Astrocyte of the cerebellum (primary cell): ENCODE measurements at regions not wholly inside any gene's neighbourhood (a gene's known extent, or its start where the extent isn't known, plus 50 kb on each side); places are given as distances from the start of the nearest gene placed in this dataset.

Experiments used
- DNase-seq: peaks from one replicate; pipeline ENCODE4 v3.0.0-alpha.2; 2011; ENCODE audit warnings: low read depth
- H3K4me3 ChIP-seq: 2 replicates; pipeline ENCODE4 v1.5.1; 2011; ENCODE audit warnings: mild to moderate bottlenecking, low read depth, low read length, moderate library complexity
- in situ Hi-C: cut with HindIII; loops from 2 replicates; pipeline ENCODE4 v1.10.0; 2017; ENCODE audit warnings: low sequenced_read_pairs
- TF ChIP-seq, protein P1 (sequence below): IDR thresholded peaks from 2 replicates; pipeline ENCODE4 v1.5.1; 2012; ENCODE audit warnings: low read length, low read depth, moderate library complexity, mild to moderate bottlenecking; ENCODE audit errors: missing control alignments

DNA sequence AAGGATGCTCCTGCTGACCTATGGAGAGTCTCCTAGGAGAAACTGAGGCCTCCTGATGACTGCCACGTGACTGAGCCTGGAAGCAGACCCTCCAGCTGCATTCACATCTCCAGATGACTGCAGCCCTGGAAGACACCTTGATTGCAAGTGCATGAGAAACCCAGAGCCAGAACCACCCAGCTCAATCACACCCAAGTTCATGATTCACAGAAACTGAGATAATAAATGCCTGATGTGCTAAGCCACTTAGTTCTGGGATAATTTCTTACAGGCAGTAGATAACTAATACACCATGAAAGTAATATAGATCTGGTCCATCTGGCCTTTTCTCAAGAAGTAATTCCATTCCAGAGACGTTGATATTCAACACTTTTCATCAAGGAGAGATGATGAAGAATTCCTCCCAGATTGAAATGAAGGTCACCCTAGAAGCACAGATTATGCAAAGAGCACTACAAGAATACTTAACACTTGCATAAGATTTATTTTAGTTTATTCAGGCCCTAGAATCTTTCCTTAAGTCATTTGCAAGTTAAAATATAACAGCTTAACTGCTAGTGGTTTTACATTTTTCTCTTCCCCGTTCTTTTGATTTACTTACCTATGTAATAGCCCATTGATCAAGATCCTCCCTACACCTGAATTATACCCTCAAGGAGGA, 208.2 kb upstream of the INHBA start:
- TF ChIP-seq, protein P1, sequence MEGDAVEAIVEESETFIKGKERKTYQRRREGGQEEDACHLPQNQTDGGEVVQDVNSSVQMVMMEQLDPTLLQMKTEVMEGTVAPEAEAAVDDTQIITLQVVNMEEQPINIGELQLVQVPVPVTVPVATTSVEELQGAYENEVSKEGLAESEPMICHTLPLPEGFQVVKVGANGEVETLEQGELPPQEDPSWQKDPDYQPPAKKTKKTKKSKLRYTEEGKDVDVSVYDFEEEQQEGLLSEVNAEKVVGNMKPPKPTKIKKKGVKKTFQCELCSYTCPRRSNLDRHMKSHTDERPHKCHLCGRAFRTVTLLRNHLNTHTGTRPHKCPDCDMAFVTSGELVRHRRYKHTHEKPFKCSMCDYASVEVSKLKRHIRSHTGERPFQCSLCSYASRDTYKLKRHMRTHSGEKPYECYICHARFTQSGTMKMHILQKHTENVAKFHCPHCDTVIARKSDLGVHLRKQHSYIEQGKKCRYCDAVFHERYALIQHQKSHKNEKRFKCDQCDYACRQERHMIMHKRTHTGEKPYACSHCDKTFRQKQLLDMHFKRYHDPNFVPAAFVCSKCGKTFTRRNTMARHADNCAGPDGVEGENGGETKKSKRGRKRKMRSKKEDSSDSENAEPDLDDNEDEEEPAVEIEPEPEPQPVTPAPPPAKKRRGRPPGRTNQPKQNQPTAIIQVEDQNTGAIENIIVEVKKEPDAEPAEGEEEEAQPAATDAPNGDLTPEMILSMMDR = no peak
- in situ Hi-C loops = no loop called here
- no peak overlapping the region for H3K4me3 ChIP-seq
- DNase-seq = no peak

DNA sequence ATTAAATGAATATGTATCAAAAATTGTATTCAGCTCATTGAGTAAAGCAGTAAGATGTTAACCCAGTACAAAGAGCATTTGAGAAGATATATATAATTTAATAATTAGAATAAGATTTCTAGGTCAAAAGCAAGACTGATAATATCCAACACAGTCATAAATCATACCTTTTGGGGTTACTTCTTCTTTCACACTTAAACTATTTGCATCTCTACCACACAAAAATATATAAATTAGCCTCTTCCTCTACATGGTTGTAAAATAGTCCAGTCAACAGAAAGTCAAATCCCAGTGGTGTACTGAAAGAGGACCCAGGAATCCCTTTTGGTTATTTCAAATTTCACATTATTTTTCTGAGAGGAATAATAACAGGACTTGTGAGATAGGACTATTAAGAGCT, 204.6 kb upstream of the INHBA start:
- TF ChIP-seq, protein P1 = no peak
- DNase-seq = no peak
- in situ Hi-C loops = no loop called here
- H3K4me3 ChIP-seq = no peak overlapping the region

DNA sequence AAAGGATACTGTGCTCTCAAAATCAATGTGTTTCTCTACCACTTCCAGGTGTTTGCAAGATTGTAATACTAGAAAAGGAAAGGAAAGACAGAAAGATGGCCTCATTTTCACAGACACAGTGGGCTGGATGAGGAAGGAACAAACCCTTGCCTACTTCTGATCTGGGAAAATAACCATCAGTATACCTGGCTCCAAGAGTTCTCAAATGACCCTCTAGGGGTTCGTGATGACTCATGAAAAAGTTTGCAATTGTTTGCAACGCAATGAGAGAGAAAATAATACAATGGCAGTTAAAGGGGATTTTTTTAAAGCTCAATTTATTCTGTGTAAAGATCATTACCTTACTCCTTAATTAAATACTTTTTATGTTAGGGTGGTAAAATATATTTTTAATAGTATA, 197.6 kb upstream of the INHBA start:
- TF ChIP-seq, protein P1 = no peak

DNA sequence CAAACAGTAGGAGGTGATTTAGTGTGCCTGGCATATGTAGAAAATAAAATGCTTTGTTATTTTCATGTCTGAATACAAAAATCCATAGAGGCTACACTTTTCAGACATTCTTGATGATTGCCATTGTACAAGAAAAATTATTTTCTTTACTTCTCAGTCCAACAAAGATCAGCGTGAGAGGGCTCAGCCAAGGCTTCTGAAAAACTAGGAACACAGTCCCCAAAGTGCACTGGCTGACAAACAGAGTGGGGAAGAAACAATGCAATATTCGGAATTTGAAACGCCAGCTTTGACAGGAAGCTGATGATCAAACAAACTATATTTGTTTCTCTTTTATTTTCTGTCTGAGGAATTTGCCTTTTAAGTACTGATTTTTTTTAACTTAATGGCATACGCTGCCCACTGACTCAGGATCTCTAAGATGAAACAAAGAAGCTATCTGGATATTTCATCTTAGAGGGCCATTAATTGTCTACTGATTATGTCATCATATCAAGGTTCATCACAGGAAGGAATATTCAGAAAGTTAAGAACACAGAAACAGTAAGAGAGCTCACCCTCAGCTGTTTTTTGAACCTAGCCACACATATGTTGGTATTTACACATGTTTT, 197.0 kb upstream of the INHBA start:
- in situ Hi-C loops = no loop called here
- TF ChIP-seq, protein P1 = no peak
- no peak for DNase-seq
- H3K4me3 ChIP-seq = no peak overlapping the region

More for the DNA sequence above, 197.6 kb upstream of the INHBA start:
- DNase-seq = no peak
- H3K4me3 ChIP-seq = no peak overlapping the region
- in situ Hi-C loops = no loop called here

DNA sequence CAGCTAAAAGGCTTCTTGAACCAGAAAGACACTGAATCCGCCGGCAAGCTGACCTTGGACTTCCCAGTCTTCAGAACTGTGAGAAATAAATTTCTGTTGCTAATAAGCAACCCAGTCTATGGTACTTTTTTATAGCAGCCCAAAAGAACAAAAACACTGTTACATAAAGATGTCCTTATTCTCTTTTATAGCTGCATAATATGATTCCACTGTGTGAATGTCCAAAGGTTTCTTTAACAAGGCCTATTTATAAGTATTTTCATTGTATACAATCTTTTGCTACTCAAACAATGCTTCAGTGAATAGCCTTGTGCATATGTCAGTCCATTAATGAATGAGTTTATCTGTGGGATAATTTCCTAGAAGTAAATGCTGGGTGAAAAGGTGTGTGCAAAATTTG, 190.8 kb upstream of the INHBA start:
- H3K4me3 ChIP-seq = no peak overlapping the region

DNA sequence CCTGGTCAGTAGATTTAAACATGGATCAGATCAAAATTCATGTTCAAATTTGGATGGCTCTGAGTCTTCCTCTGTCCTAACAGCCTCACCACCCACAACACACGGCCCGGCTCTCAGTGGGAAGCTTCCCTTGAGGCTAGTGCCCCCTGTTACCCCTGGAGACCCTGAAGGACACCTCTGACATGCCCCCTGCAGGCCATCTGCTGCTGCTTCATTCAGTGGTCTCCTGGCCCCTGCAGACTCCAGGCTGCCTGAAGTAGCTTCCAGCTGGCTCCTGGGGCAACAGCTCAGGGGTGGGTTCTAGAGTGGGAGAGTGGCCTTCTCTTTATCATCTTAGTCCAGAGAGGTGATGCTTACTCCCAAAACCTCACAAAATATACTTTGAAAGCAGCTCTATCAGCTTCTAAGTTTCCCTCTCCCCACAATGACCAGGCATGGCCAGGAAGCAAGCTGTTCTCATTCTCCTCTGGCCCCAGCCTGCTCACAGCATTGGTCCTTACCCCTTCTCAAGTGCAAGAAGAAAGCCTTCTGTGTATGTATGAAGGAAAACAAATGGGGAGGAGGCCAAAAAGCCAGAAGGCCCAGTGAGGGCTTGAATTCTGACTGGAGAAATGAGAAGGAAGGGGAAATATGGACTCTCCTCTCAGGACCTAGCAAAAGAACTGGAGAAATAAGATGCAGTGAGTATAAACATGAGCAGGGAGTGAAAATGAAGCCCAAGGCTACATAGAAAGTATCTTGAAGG, 189.6 kb upstream of the INHBA start:
- no peak for DNase-seq
- in situ Hi-C loops = no loop called here
- no peak overlapping the region for H3K4me3 ChIP-seq
- TF ChIP-seq, protein P1 = no peak

More for the DNA sequence above, 190.8 kb upstream of the INHBA start:
- TF ChIP-seq, protein P1 = no peak
- in situ Hi-C loops = no loop called here
- DNase-seq = no peak
